ENCODE measurements at regions not wholly inside any gene's neighbourhood (a gene's known extent, or its start where the extent isn't known, plus 50 kb on each side); places are given as distances from the start of the nearest gene placed in this dataset.

- TF ChIP-seq CTCF (IDR thresholded peaks at IDR 0.05; ENCODE audit: poor library complexity) (no peak), EZH2phosphoT487 (IDR thresholded peaks at IDR 0.05; ENCODE audit: low read depth, severe bottlenecking, unreplicated experiment) (no peak)
Observed at GRCh38 chr3:135848051-135848450, 117.5 kb upstream of the PPP2R3A start.
